HCT116 (cell line): ENCODE measurements at regions not wholly inside any gene's neighbourhood (a gene's known extent, or its start where the extent isn't known, plus 50 kb on each side); places are given as distances from the start of the nearest gene placed in this dataset.
A peak's percentile ranks its signal among the peaks of the same experiment; 100 is the strongest.

Experiments used
- CBX3 ChIP-seq: IDR thresholded peaks from 2 replicates; pipeline ENCODE4 v1.6.1; 2012; ENCODE audit warnings: low read depth
- EGR1 ChIP-seq: IDR thresholded peaks from 2 replicates; pipeline ENCODE4 v1.6.1; 2012; ENCODE audit warnings: low read depth
- EZH2 ChIP-seq: fragments of 200-600 bp; sonication (generic); IDR thresholded peaks from 2 replicates; pipeline ENCODE4 v1.6.1; 2017; ENCODE audit warnings: antibody characterized with exemption, mixed run types
- FOSL1 ChIP-seq: IDR thresholded peaks from 2 replicates; pipeline ENCODE4 v1.6.1; 2012; ENCODE audit warnings: low read depth
- JUND ChIP-seq: IDR thresholded peaks from 2 replicates; pipeline ENCODE4 v1.6.1; 2012
- POLR2A ChIP-seq: IDR thresholded peaks from 2 replicates; pipeline ENCODE4 v1.7.0; 2011; ENCODE audit warnings: borderline replicate concordance; ENCODE audit not compliant: insufficient read depth, insufficient read length; ENCODE audit errors: extremely low read depth
- POLR2AphosphoS5 ChIP-seq: IDR thresholded peaks from 2 replicates; pipeline ENCODE4 v1.6.1; 2011; ENCODE audit warnings: mild to moderate bottlenecking, low read depth, low read length, moderate library complexity
- RAD21 ChIP-seq: IDR thresholded peaks from 2 replicates; pipeline ENCODE4 v1.6.1; 2012; ENCODE audit warnings: low read depth, mild to moderate bottlenecking
- SP1 ChIP-seq: IDR thresholded peaks from 2 replicates; pipeline ENCODE4 v1.6.1; 2012; ENCODE audit warnings: low read depth
- TCF7L2 ChIP-seq: IDR thresholded peaks from 2 replicates; pipeline ENCODE4 v1.7.0; 2011; ENCODE audit warnings: borderline replicate concordance, inconsistent platforms; ENCODE audit not compliant: insufficient read depth, insufficient read length; ENCODE audit errors: extremely low read depth
- TF ChIP-seq, protein P1 (sequence below), 3 experiments: fragments of 200-600 bp in 1 of 3; sonication (generic) in 1 of 3; IDR thresholded peaks in 2 of 3; conservative IDR thresholded peaks in 1 of 3; 2 replicates each; pipeline ENCODE4 v1.5.1; 2012 to 2017; ENCODE audit warnings: low read depth in 2 of 3, low read length in 2 of 3, antibody characterized with exemption in 1 of 3, borderline replicate concordance in 1 of 3, control low read depth in 1 of 3, mild to moderate bottlenecking in 1 of 3, mixed read lengths in 1 of 3, mixed run types in 1 of 3, moderate library complexity in 1 of 3; ENCODE audit not compliant: insufficient read depth in 1 of 3
- TF ChIP-seq, protein P2 (sequence below): IDR thresholded peaks from 2 replicates; pipeline ENCODE4 v1.6.1; 2012; ENCODE audit warnings: low read depth
- TF ChIP-seq, protein P3 (sequence below): IDR thresholded peaks from 2 replicates; pipeline ENCODE4 v1.6.1; 2012
- TF ChIP-seq, protein P4 (sequence below): IDR thresholded peaks from 2 replicates; pipeline ENCODE4 v1.6.1; 2012

DNA sequence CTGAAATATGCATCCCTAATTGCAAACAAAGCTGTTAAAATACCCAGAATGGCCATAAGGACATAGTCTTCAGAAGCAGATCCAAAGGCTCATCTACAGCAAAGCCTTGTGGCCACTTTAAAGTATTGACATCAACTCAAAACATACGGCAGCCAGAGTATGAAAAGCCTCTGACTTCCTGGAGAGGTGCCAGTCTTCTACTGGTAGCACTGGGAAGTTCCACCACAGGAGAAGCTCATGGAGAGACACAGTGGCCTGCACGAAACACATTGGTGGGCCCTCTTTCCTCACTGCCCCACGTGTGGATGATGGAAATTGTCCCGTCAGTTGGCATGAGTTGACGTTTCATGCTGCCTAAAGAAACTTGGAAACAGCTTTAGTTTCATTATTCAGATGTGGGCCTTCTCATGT, 202.6 kb upstream of the HEY2 start:
- TF ChIP-seq, protein P1, sequence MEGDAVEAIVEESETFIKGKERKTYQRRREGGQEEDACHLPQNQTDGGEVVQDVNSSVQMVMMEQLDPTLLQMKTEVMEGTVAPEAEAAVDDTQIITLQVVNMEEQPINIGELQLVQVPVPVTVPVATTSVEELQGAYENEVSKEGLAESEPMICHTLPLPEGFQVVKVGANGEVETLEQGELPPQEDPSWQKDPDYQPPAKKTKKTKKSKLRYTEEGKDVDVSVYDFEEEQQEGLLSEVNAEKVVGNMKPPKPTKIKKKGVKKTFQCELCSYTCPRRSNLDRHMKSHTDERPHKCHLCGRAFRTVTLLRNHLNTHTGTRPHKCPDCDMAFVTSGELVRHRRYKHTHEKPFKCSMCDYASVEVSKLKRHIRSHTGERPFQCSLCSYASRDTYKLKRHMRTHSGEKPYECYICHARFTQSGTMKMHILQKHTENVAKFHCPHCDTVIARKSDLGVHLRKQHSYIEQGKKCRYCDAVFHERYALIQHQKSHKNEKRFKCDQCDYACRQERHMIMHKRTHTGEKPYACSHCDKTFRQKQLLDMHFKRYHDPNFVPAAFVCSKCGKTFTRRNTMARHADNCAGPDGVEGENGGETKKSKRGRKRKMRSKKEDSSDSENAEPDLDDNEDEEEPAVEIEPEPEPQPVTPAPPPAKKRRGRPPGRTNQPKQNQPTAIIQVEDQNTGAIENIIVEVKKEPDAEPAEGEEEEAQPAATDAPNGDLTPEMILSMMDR (IDR thresholded peaks at IDR 0.05 in 2 of 3, conservative IDR thresholded peaks at IDR 0.05 in 1 of 3; ENCODE audit: borderline replicate concordance in 1 of 3, insufficient read depth in 1 of 3, low read depth in 2 of 3, low read length in 2 of 3), result peak in 1 of 3 experiments; percentile 20; a peak in 1 of 6 replicates
- TF ChIP-seq, protein P2, sequence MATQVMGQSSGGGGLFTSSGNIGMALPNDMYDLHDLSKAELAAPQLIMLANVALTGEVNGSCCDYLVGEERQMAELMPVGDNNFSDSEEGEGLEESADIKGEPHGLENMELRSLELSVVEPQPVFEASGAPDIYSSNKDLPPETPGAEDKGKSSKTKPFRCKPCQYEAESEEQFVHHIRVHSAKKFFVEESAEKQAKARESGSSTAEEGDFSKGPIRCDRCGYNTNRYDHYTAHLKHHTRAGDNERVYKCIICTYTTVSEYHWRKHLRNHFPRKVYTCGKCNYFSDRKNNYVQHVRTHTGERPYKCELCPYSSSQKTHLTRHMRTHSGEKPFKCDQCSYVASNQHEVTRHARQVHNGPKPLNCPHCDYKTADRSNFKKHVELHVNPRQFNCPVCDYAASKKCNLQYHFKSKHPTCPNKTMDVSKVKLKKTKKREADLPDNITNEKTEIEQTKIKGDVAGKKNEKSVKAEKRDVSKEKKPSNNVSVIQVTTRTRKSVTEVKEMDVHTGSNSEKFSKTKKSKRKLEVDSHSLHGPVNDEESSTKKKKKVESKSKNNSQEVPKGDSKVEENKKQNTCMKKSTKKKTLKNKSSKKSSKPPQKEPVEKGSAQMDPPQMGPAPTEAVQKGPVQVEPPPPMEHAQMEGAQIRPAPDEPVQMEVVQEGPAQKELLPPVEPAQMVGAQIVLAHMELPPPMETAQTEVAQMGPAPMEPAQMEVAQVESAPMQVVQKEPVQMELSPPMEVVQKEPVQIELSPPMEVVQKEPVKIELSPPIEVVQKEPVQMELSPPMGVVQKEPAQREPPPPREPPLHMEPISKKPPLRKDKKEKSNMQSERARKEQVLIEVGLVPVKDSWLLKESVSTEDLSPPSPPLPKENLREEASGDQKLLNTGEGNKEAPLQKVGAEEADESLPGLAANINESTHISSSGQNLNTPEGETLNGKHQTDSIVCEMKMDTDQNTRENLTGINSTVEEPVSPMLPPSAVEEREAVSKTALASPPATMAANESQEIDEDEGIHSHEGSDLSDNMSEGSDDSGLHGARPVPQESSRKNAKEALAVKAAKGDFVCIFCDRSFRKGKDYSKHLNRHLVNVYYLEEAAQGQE, result no peak
- TF ChIP-seq, protein P3, sequence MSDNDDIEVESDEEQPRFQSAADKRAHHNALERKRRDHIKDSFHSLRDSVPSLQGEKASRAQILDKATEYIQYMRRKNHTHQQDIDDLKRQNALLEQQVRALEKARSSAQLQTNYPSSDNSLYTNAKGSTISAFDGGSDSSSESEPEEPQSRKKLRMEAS, result no peak
- no peak for TF ChIP-seq EGR1
- TF ChIP-seq POLR2AphosphoS5, result no peak
- TF ChIP-seq TCF7L2, result no peak
- TF ChIP-seq, protein P4, sequence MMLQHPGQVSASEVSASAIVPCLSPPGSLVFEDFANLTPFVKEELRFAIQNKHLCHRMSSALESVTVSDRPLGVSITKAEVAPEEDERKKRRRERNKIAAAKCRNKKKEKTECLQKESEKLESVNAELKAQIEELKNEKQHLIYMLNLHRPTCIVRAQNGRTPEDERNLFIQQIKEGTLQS, result no peak
- TF ChIP-seq CBX3, result no peak
- no peak for TF ChIP-seq JUND
- peak; percentile 10; the same call in 1 of the 2 replicates for TF ChIP-seq RAD21
- no peak for TF ChIP-seq EZH2
- TF ChIP-seq SP1, result no peak
- TF ChIP-seq FOSL1, result no peak
- TF ChIP-seq POLR2A, result no peak
